HCT116 (cell line): ENCODE measurements at regions not wholly inside any gene's neighbourhood (a gene's known extent, or its start where the extent isn't known, plus 50 kb on each side); places are given as distances from the start of the nearest gene placed in this dataset.

Experiments used
- CTCF ChIP-seq, 3 experiments: fragments of 200-600 bp in 1 of 3; sonication (generic) in 1 of 3; IDR thresholded peaks in 2 of 3; conservative IDR thresholded peaks in 1 of 3; 2 replicates each; pipeline ENCODE4 v1.5.1; 2012 to 2017; ENCODE audit warnings: low read depth in 2 of 3, low read length in 2 of 3, antibody characterized with exemption in 1 of 3, borderline replicate concordance in 1 of 3, control low read depth in 1 of 3, mild to moderate bottlenecking in 1 of 3, mixed read lengths in 1 of 3, mixed run types in 1 of 3, moderate library complexity in 1 of 3; ENCODE audit not compliant: insufficient read depth in 1 of 3
- EZH2phosphoT487 ChIP-seq: fragments of 200-600 bp; IDR thresholded peaks from 2 replicates; pipeline ENCODE4 v1.6.1; 2018; ENCODE audit warnings: antibody characterized with exemption, borderline replicate concordance
- POLR2AphosphoS5 ChIP-seq: IDR thresholded peaks from 2 replicates; pipeline ENCODE4 v1.6.1; 2011; ENCODE audit warnings: mild to moderate bottlenecking, low read depth, low read length, moderate library complexity
- RAD21 ChIP-seq: IDR thresholded peaks from 2 replicates; pipeline ENCODE4 v1.6.1; 2012; ENCODE audit warnings: low read depth, mild to moderate bottlenecking
- YY1 ChIP-seq: IDR thresholded peaks from 2 replicates; pipeline ENCODE4 v1.6.1; 2011; ENCODE audit warnings: low read length, low read depth, moderate library complexity, mild to moderate bottlenecking; ENCODE audit not compliant: insufficient replicate concordance; ENCODE audit errors: extremely low read depth

- TF ChIP-seq EZH2phosphoT487 (no peak), CTCF (IDR thresholded peaks at IDR 0.05 in 2 of 3, conservative IDR thresholded peaks at IDR 0.05 in 1 of 3; ENCODE audit: borderline replicate concordance in 1 of 3, insufficient read depth in 1 of 3, low read depth in 2 of 3, low read length in 2 of 3) (no peak), RAD21 (no peak), POLR2AphosphoS5 (no peak), YY1 (no peak)
Measured at GRCh38 chr11:98207086-98207485, 813.7 kb upstream of the CNTN5 start.
